GM20431 (cell line): ENCODE measurements at regions not wholly inside any gene's neighbourhood (a gene's known extent, or its start where the extent isn't known, plus 50 kb on each side); places are given as distances from the start of the nearest gene placed in this dataset.
"Not testable (repeated sequence)": the region's sequence is repeated elsewhere in the genome, so short reads cannot be mapped to it uniquely, and the experiment has no call there.

Experiments used
- in situ Hi-C: fragments of 300-500 bp; cut with MseI, MboI; formaldehyde crosslinking; loops from one replicate; pipeline ENCODE4 v1.15.0; 2020; ENCODE audit warnings: low sequenced_read_pairs; ENCODE audit not compliant: unreplicated experiment

- in situ Hi-C loops: no loop called here
Measured at GRCh38 chr2:125573432-125573831, 1082.5 kb upstream of the GYPC start.

GRCh38 chr2:125576558-125576957 is 1079.4 kb upstream of the GYPC start:
- in situ Hi-C loops: no loop called here

DNA sequence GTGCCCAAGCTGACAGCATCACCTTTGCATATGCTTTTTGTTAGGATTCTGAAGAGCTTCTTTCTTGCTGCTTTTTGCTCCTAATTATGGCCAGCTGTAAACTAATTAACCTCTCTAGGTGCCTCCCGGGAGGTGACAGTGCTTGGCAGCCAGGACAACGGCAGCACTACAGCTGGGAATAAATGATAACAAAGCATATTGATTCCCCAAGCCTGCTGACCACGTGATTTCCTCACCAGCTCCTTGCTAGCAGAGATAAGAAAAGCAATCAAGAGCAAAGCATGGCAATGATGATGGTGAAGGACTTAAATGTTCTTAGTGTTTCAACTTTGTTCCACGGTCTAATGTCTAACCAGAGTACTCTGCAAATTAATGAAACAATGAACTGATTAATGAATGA is 1074.4 kb upstream of the GYPC start:
- in situ Hi-C loops: no loop called here

DNA sequence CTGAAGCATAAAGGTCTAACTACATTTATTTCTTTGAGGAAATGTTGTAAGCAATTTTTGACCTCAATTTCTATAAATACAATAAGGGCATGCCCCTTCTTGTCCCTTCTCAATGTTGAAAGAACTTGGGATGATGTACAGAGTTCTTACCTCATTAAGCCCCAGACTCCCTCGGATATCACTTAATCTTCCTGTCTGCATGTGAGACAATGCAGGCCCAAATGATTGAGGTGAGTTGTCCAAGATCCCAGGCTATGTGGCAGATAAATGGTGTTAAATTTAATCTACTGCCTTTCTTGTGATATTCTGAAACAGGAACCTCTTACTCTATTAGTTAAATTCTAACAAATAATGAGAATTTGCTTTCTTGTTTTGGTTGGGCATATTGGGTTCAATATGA is 1073.4 kb upstream of the GYPC start:
- in situ Hi-C loops: no loop called here

DNA sequence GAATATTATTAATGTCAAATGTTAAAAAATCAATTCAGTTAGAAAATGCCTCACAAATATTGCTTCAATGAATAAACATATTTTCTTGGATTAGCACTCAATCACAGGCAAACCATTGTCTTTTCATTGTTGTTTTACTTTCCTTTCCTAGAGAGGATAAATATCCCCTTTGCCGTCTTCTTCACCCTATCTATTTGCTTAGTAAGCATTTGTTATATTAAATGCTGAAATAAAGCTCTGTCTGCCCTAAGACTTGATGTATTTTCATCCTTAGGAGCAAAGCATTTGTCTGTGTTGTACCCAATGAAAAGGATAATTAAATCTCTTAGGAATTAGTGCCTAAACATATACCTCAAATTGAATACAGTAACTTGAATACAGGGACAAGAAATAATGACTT is 1071.2 kb upstream of the GYPC start:
- in situ Hi-C loops: no loop called here

DNA sequence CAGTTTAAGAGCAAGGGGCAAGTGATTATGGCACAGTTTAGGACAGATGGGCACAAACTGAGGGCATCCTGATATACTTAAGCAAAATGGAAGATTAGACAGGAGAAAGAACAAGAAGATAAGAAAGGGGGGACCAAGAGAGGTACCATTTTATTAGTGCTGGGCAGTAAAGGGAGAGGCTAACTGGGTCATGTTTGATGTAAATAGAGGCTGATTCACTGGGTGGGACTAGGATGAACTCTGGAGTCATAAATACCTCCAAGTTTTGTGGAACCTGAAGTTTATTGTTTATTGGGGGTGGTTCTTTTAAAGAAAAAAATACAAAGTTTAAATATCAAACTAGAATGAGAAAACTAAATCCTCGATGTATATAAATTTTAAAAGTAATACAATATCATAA is 1067.2 kb upstream of the GYPC start:
- in situ Hi-C loops: no loop called here

DNA sequence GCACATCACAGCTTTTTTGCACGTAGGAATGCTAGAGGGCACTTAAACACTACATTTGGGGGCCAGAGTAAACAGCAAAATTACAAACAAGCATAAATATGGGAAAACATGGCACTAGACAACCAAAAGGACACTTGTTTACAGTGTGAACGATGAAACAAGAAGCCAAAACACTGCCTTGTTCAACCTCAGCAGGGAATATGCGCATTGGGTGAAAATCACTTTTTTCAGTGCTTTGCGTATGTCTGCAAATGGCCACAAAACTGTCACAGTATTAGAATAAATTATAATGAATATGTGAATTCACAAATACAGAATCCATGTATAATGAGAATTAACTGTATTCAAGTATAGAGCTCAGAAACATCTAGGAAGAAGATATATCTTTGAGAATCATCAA is 1064.0 kb upstream of the GYPC start:
- in situ Hi-C loops: no loop called here

DNA sequence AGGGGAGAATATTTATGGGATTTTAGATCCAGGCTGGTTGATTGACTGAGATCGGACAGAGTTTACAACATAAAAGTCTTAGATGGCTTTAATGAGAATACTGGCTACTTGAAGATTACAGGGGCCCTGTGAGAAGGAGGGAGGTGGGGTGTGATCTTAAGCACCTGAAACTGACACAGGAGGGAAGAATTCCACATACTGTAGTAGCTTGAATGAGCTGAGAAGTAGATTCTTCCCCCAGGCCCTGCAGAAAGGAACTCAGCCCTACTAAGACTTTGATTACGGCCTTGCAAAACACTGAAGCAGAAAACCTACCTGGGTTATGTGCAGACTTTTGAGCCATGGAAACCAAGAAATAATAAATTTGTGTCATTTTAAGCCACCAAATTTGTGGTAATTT is 1062.9 kb upstream of the GYPC start:
- in situ Hi-C loops: no loop called here

DNA sequence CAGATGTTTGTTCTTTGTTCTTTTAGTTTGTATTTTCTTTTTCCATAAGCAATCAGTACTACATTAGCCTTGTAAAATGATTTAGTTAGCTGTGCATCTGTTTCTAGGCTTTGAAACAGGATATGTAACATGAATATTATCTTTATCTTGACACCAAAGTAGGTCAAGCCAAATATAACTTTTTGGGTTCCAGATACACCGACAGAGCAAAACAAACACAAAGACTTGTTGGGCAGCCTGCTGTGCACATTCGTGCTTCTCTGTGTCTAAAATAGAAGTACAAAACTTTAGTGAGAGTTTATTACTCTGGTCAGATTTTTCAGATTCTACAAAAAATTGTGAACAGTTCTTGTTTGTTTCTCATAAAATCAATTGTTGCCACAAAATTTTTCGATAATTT is 1059.3 kb upstream of the GYPC start:
- in situ Hi-C loops: no loop called here

DNA sequence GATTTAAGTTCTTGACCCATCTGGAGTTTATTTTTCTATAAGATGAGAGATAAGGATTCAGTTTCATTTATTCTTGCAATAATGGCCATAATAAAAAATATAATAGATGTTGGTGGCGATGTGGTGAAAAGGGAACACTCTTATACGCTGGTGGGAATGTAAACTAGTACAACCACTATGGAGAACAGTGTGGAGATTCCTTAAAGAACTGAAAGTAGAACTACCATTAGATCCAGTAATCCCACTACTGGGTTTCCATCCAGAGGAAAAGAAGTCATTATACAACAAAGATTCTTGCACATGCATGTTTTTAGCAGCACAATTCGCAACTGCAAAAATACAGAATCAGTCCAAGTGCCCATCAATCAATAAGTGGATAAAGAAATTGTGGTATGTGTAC is 1040.5 kb upstream of the GYPC start:
- in situ Hi-C loops: no loop called here

DNA sequence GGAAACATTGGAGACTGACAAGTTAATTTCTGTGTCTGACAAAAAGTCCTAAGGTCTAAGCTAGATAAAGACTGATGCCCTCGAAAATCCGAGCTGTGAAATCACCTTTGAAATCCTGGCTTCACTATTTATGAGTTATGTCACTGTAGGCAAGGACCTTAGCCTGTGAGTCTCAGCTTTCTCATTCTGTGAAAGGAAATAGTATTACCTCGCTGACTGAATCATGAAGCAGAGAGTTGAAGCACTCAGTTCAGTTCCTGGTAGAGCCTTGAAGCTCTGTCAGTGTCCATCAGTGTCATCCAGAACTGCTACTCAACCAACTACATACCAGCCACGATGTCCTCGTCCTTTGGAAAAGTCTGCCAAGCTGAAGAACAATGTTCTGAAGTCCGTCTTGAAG is 1025.6 kb upstream of the GYPC start:
- in situ Hi-C loops: no loop called here

DNA sequence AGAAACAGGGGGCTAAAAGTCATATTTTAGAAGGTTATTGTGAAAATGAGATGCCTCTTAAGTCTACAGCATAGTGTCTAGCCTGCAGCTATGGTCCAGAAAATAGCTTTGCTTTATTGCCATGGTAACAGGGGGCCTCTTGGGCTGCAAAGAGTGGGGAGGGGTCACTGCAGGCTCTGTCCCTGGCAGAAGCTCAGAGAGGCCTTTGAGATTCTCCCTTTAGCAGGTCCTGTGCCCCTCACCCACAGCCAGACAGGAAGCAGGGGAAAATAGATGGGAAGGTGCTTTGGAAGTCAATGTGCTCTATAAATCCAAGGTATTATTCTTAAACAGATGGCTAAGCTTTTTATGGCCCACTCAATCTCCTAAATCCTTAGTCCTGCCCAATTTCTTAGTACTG is 1021.3 kb upstream of the GYPC start:
- in situ Hi-C loops: no loop called here

- in situ Hi-C loops: no loop called here
Measured at GRCh38 chr2:125638345-125638744, 1017.6 kb upstream of the GYPC start.

- in situ Hi-C loops: no loop called here
Measured at GRCh38 chr2:125642032-125642431, 1013.9 kb upstream of the GYPC start.

GRCh38 chr2:125643128-125643527 is 1012.8 kb upstream of the GYPC start:
- in situ Hi-C loops: no loop called here

DNA sequence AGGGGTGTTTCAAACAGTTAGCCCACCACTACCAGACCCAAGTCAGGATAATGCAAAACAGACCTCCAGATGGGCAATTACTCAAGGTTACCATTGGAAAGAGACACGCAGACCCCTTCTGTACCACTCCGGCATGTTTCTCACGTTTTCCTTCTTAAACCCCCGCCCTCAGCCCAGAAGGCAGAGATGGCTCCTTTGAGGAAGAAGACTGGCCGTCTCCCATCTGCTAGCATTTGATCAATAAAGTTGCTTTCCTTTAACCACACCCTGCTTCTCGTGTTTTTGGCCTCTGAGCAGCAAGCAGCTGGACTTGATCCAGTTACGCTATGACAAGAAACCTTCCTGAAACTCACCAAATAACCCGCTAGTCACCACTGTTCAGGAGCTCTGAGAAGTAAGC is 1012.4 kb upstream of the GYPC start:
- in situ Hi-C loops: no loop called here

- in situ Hi-C loops: no loop called here
Measured at GRCh38 chr2:125644257-125644656, 1011.7 kb upstream of the GYPC start.

- in situ Hi-C loops: no loop called here
Measured at GRCh38 chr2:125652280-125652679, 1003.7 kb upstream of the GYPC start.

GRCh38 chr2:125654226-125654625 is 1001.7 kb upstream of the GYPC start:
- in situ Hi-C loops: no loop called here

DNA sequence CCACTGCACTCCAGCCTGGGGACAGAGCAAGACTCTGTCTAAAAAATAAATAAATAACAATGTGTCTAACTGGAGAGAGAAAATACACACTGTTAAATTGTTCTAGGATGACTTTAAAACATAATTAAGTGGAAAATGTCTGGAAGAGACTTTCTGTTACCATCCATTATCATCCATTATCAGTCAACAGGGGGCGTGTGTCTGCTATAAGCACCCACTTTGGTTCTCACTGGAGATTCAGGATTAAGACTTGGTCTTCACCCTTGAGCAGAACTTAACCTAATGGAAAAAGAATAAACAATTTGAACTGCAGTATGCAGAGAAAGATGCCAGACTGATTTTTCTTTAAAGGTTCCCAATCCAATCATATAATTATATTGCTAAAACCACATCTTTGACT is 999.8 kb upstream of the GYPC start:
- in situ Hi-C loops: no loop called here

GRCh38 chr2:125658583-125658982 is 997.4 kb upstream of the GYPC start:
- in situ Hi-C loops: no loop called here

DNA sequence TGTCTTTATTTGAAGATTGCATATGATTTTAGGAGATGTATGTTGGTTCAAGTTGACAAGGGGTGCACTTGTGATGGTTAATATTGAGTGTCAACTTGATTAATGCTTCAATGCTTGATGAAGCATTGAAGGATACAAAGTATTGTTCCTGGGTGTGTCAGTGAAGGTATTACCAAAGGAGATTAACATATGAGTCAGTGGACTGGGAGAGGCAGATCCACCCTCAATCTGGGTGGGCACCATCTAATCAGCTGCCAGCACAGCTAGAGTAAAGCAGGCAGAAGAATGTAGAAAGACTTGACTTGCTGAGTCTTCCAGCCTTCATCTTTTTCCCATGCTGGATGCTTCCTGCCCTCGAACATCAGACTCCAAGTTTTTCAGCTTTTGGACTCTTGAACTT is 995.6 kb upstream of the GYPC start:
- in situ Hi-C loops: not testable (repeated sequence)

DNA sequence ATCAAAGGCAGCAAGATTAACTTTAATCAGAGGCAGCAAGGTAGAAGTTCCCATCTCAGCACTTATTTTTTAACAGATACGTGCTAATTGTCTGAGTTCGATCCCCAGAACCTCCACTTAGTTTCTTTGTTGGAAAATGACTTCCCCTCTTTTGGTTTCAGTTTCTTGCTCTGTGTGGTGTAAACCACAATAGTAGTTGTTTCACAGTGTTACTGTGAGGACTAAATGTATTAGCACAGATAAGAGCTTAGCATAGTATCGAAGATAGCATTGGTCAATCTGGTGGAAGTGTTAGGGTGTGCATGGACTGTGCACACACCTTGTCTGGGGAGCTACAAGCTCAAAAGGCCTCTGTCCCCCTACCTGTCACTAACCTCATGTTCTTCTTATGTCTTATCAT is 988.3 kb upstream of the GYPC start:
- in situ Hi-C loops: no loop called here
